Left ventricle myocardium inferior (tissue), 1 donor: ENCODE measurements at regions not wholly inside any gene's neighbourhood (a gene's known extent, or its start where the extent isn't known, plus 50 kb on each side); places are given as distances from the start of the nearest gene placed in this dataset.

Experiments used
- DNase-seq: peaks from one replicate; pipeline ENCODE4 v3.0.0-alpha.2; 2020
- H3K27ac ChIP-seq: fragments of 200-600 bp; replicated peaks from 2 replicates; pipeline ENCODE4 v1.8.0; 2021
- H3K27me3 ChIP-seq: fragments of 200-600 bp; 2 replicates; pipeline ENCODE4 v1.8.0; 2021; ENCODE audit warnings: low read depth
- H3K36me3 ChIP-seq: fragments of 200-600 bp; 2 replicates; pipeline ENCODE4 v1.8.0; 2021
- H3K4me1 ChIP-seq: fragments of 200-600 bp; 2 replicates; pipeline ENCODE4 v1.8.0; 2021
- H3K4me3 ChIP-seq: fragments of 200-600 bp; 2 replicates; pipeline ENCODE4 v1.8.0; 2021; ENCODE audit warnings: mild to moderate bottlenecking, moderate library complexity
- H3K9me3 ChIP-seq: fragments of 200-600 bp; replicated peaks from 2 replicates; pipeline ENCODE4 v1.8.0; 2021
- CTCF ChIP-seq: fragments of 200-600 bp; IDR thresholded peaks from 2 replicates; pipeline ENCODE4 v1.8.0; 2021; ENCODE audit warnings: antibody characterized with exemption, mild to moderate bottlenecking, borderline replicate concordance
- intact Hi-C: fragments of 100-400 bp; cut with micrococcal nuclease; formaldehyde crosslinking; loops from one replicate; pipeline ENCODE4 v1.11.0; 2022
- donor health status: DM: no; HTN: yes; CAD: no; lungs with severe emphysema.

GRCh38 chr10:120975072-120975867 lies 124.1 kb downstream of the WDR11 start:
- Histone ChIP-seq H3K4me1 (peaks cover 8% of the 10 kb centered on the region), H3K27me3 (peaks cover 86% of the 10 kb centered on the region), H3K4me3 (no peak overlapping the region), H3K27ac (no peak overlapping the region), H3K36me3 (no peaks in the 10 kb centered on the region), H3K9me3 (peaks cover 31% of the 10 kb centered on the region)
- no peak for DNase-seq
- no peak for TF ChIP-seq CTCF
- intact Hi-C loops: no loop called here

GRCh38 chr10:120975868-120976225 lies 124.7 kb downstream of the WDR11 start:
- intact Hi-C loops: no loop called here
- Histone ChIP-seq H3K36me3 (no peaks in the 10 kb centered on the region), H3K27ac (no peak overlapping the region), H3K4me3 (no peak overlapping the region), H3K4me1 (peaks cover 8% of the 10 kb centered on the region), H3K27me3 (peaks cover 88% of the 10 kb centered on the region), H3K9me3 (peaks cover 31% of the 10 kb centered on the region)
- DNase-seq: no peak
- no peak for TF ChIP-seq CTCF

- no peak for DNase-seq
- Histone ChIP-seq H3K27ac (no peak overlapping the region), H3K27me3 (peaks cover 100% of the 10 kb centered on the region), H3K4me1 (peaks cover 8% of the 10 kb centered on the region), H3K4me3 (no peak overlapping the region), H3K36me3 (no peaks in the 10 kb centered on the region), H3K9me3 (peaks cover 26% of the 10 kb centered on the region)
- intact Hi-C loops: no loop called here
- no peak for TF ChIP-seq CTCF
These were observed 126.7 kb downstream of the WDR11 start for GRCh38 chr10:120977897-120978296.

- peaks cover 96% of the 10 kb centered on the region for H3K27me3 ChIP-seq
- peaks cover 19% of the 10 kb centered on the region for H3K9me3 ChIP-seq
- no peak for TF ChIP-seq CTCF
- no peak overlapping the region for H3K4me3 ChIP-seq
- H3K27ac ChIP-seq: no peak overlapping the region
- DNase-seq: no peak
- H3K36me3 ChIP-seq: no peaks in the 10 kb centered on the region
- peaks cover 8% of the 10 kb centered on the region for H3K4me1 ChIP-seq
- intact Hi-C loops: no loop called here
These were observed 127.6 kb downstream of the WDR11 start for GRCh38 chr10:120978589-120979252.

GRCh38 chr10:120979435-120980278 lies 128.5 kb downstream of the WDR11 start:
- Histone ChIP-seq H3K27me3 (peaks cover 92% of the 10 kb centered on the region), H3K36me3 (no peaks in the 10 kb centered on the region), H3K4me1 (peaks cover 8% of the 10 kb centered on the region), H3K4me3 (peak overlapping the region; percentile 55), H3K9me3 (peaks cover 10% of the 10 kb centered on the region), H3K27ac (no peak overlapping the region)
- no peak for TF ChIP-seq CTCF
- intact Hi-C loops: no loop called here
- no peak for DNase-seq
